ENCODE measurements at regions not wholly inside any gene's neighbourhood (a gene's known extent, or its start where the extent isn't known, plus 50 kb on each side); places are given as distances from the start of the nearest gene placed in this dataset.
"Not testable (repeated sequence)": the region's sequence is repeated elsewhere in the genome, so short reads cannot be mapped to it uniquely, and the experiment has no call there.

DNA sequence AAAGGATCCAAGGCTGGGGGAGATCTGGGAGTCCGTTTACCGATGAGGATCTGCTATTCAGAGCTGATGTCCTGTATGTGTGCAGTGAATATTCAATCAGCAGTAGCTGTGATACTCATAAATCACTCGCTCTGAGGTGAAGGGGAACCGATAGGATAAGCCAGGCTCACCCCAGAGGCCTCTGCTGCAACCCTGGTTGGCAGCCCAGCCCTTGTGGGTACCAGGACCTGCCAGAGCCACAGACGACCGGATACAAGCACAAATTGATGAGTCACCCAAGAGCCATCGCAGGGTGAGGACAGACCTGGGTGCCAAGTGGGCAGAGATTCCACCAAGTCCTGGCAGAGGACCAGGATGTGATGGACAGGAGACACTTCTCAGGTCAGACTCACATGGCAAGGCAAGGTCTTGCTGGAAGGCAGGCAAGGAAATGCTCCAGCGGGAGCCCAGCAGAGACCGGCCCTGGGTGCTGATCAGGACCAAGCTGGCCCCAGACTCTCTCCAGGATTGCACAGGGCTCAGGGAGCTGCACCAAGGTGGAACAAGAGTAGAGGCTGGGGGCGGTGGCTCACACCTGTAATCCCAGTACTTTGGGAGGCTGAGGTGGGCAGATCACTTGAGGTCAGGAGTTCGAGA, 112.2 kb upstream of the ZNF479 start:
- H3K4me2 ChIP-seq (ENCODE audit: insufficient read depth in 1 of 2, low read depth in 2 of 2, low read length in 2 of 2); DNase-seq (ENCODE audit: low read depth in 1 of 2, low spot score in 2 of 2); H4K20me1 ChIP-seq (replicated peaks in 1 of 2; ENCODE audit: control insufficient read depth in 1 of 2, insufficient read depth in 2 of 2, low read length in 2 of 2); H3K56ac ChIP-seq (replicated peaks; ENCODE audit: insufficient read length, low read depth, low read length); POLR2A ChIA-PET (ENCODE audit: partially characterized antibody); H2BK15ac ChIP-seq (ENCODE audit: low read length); H2BK20ac ChIP-seq (ENCODE audit: low read length); H2BK120ac ChIP-seq (replicated peaks; ENCODE audit: low read depth, low read length); H3K4me1 ChIP-seq (replicated peaks in 1 of 4; ENCODE audit: control insufficient read depth in 3 of 4, insufficient read depth in 4 of 4, low read length in 3 of 4); H3K79me2 ChIP-seq (ENCODE audit: control insufficient read depth in 1 of 2, insufficient read depth in 2 of 2, low read length in 2 of 2); H3K14ac ChIP-seq (ENCODE audit: insufficient read length); H2BK12ac ChIP-seq (ENCODE audit: low read depth, low read length); H2AFZ ChIP-seq (ENCODE audit: low read length); CTCF ChIA-PET (ENCODE audit: partially characterized antibody); H2BK5ac ChIP-seq (ENCODE audit: low read depth, low read length); H4K91ac ChIP-seq (replicated peaks; ENCODE audit: insufficient read length, low read length); H3K4me3 ChIP-seq (ENCODE audit: extremely low read depth in 1 of 4, insufficient read depth in 2 of 4, low read depth in 3 of 4, low read length in 4 of 4); H3K79me1 ChIP-seq (ENCODE audit: low read depth, low read length); H3K27me3 ChIP-seq (replicated peaks in 1 of 4; ENCODE audit: control insufficient read depth in 3 of 4, extremely low read depth in 1 of 4, insufficient read depth in 3 of 4, low read length in 3 of 4); H3K23me2 ChIP-seq (ENCODE audit: low read depth, low read length); H3K9ac ChIP-seq (replicated peaks in 1 of 4; ENCODE audit: extremely low read depth in 1 of 4, low read depth in 3 of 4, low read length in 3 of 4); H3K23ac ChIP-seq (ENCODE audit: insufficient read length); H3K4ac ChIP-seq (replicated peaks; ENCODE audit: insufficient read length, low read depth, low read length); FAIRE-seq; H2AK5ac ChIP-seq (ENCODE audit: low read depth, low read length); H4K8ac ChIP-seq (ENCODE audit: extremely low read depth, insufficient read depth, low read length); H3K27ac ChIP-seq (ENCODE audit: low read depth, low read length); H3K36me3 ChIP-seq (ENCODE audit: control insufficient read depth in 2 of 4, insufficient read depth in 4 of 4, low read length in 3 of 4); H4K5ac ChIP-seq (ENCODE audit: insufficient read length, low read depth, low read length); H3K18ac ChIP-seq (ENCODE audit: extremely low read depth, low read length): not testable (repeated sequence)
- TF ChIP-seq ZNF274 (IDR thresholded peaks at IDR 0.05; ENCODE audit: borderline replicate concordance, extremely low read depth, low read length) = peak; percentile 1; the same call in 1 of the 2 replicates
- H3K9me3 ChIP-seq (ENCODE audit: insufficient read depth in 2 of 2, low read depth in 1 of 2, low read length in 1 of 2) = peaks cover 43 to 86% of the 10 kb centered on the region in 2 experiments
- WGBS, 2 experiments (ENCODE audit: extremely low coverage in 1 of 2, insufficient coverage in 1 of 2, insufficient read length in 1 of 2, insufficient replicate concordance in 2 of 2, low coverage in 1 of 2, low lambda C conversion rate in 2 of 2, missing lambda C conversion rate in 1 of 2) = 88% methylated on average over 9 of the region's 11 CpGs; no CpG with 5 or more reads in 1 of the 2 experiments

Measured in H1 (cell line).